AG04450 (cell line): ENCODE measurements at regions not wholly inside any gene's neighbourhood (a gene's known extent, or its start where the extent isn't known, plus 50 kb on each side); places are given as distances from the start of the nearest gene placed in this dataset.

Experiments
- CTCF ChIA-PET: fragments of 300-600, 350-600 bp; formaldehyde crosslinking; extraction: SDS; loops from one replicate; lab custom pipeline; 2022; ENCODE audit warnings: antibody characterized with exemption, inconsistent platforms; lab: Charles Lee
- POLR2A ChIA-PET: fragments of 350-600 bp; formaldehyde crosslinking; extraction: SDS; loops from one replicate; lab custom pipeline; 2021; ENCODE audit warnings: antibody characterized with exemption, inconsistent platforms; lab: Yijun Ruan, JAX
- DNase-seq: peaks from one replicate; pipeline ENCODE4 v3.0.0-alpha.2; 2011; ENCODE audit warnings: low read depth, low spot score
- H3K27ac ChIP-seq: one replicate; pipeline ENCODE4 v1.5.1; 2012; ENCODE audit warnings: low read depth, low read length, control low read depth
- H3K27me3 ChIP-seq: one replicate; pipeline ENCODE4 v1.6.0; 2012; ENCODE audit warnings: low read length; ENCODE audit not compliant: control insufficient read depth, insufficient read depth
- H3K4me3 ChIP-seq: 2 replicates; pipeline ENCODE4 v1.5.1; 2011; ENCODE audit warnings: mild to moderate bottlenecking, low read depth, low read length, control low read depth
- H3K9me3 ChIP-seq: 2 replicates; pipeline ENCODE4 v1.5.1; 2012; ENCODE audit warnings: low read length; ENCODE audit not compliant: control insufficient read depth, insufficient read depth
- TF ChIP-seq, protein P1 (sequence below): IDR thresholded peaks from 2 replicates; pipeline ENCODE4 v1.5.1; 2011; ENCODE audit warnings: low read depth, low read length, control low read depth, inconsistent platforms

DNA sequence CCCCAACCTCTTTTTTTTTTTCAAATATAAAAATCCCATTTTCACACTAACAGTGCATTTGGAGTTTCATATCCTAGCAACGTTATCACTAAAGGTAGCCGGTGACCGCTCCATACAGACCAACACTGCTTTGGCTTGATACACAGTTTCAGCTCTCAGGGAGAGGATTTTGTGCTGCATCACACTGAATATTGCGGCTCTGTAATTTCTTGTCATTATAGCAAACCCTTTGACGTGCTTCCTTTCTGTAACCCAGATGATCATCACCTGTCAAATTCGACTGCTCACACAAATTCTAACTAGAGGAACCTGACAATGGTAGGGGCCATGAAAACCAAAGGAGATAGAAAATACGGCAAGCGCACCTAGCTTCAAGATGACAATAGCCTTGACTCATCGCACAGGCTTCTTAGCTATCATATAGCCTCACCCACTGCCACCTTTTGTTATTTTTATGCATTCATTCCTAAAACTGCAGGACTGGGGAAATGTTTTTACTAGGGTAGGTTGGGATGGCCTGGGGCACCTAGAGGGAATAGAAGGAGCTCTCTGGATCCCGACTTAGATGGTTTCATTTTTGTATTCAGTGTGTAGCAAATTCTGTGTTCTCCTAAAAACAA lies 582.9 kb upstream of the PIK3C3 start:
- TF ChIP-seq, protein P1, sequence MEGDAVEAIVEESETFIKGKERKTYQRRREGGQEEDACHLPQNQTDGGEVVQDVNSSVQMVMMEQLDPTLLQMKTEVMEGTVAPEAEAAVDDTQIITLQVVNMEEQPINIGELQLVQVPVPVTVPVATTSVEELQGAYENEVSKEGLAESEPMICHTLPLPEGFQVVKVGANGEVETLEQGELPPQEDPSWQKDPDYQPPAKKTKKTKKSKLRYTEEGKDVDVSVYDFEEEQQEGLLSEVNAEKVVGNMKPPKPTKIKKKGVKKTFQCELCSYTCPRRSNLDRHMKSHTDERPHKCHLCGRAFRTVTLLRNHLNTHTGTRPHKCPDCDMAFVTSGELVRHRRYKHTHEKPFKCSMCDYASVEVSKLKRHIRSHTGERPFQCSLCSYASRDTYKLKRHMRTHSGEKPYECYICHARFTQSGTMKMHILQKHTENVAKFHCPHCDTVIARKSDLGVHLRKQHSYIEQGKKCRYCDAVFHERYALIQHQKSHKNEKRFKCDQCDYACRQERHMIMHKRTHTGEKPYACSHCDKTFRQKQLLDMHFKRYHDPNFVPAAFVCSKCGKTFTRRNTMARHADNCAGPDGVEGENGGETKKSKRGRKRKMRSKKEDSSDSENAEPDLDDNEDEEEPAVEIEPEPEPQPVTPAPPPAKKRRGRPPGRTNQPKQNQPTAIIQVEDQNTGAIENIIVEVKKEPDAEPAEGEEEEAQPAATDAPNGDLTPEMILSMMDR, result no peak
- CTCF ChIA-PET, result interaction anchor here (0.7 to 1.3 kb wide), 2 partner anchors 23 to 437 kb away, joined by 3 read pairs; no protein-coding TSS in a partner anchor
- H3K27ac ChIP-seq, result no peak overlapping the region
- H3K27me3 ChIP-seq, result no peaks in the 10 kb centered on the region
- POLR2A ChIA-PET, result no interaction called here
- no peak overlapping the region for H3K4me3 ChIP-seq
- no peak for DNase-seq
- no peaks in the 10 kb centered on the region for H3K9me3 ChIP-seq

DNA sequence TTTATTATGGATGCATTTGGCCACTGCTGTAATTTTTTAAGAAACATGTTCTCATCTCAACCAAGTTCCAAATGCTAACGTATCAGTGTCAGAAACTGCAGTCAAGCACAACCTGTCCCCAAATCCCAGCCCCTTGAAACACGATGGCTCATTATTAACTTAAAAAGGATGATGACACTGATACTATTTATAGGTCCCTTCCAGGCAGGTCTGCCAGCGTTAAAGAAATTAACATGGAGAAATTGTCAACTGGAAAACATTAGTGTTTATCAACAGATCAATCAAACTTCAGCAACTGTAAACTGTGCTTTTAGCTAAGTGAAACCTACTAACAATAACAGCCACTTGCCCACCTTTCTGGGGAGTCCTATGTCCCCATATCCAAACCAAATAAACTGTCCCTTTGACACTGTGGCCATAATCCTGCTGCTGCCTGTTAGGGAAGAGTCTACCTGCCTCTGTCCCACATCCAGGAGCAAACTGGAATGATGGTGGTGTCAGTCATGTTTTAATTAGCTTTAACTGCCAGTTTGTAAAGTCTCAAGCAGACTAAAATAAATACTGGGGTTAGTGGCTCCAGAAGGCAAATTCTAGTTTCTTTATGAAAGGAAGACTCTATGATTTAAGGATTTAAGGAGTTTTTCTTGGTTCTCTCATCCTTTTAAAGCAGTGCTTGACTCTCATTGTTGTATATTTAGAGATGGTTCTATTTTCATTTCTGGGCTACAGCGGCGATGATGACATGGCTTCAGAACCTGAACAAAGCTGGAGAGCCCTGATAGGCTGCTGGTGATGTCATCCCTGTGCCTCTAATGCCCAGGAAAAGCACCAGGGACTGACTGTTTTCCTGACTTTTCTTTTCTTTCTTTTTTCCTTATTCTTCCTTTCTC lies 583.6 kb upstream of the PIK3C3 start:
- ChIA-PET CTCF (interaction anchor here (0.7 kb wide), 1 partner anchor 24 kb away, joined by 3 read pairs; no protein-coding TSS in a partner anchor), POLR2A (no interaction called here)
- no peak for DNase-seq
- Histone ChIP-seq H3K27ac (no peak overlapping the region), H3K4me3 (no peak overlapping the region), H3K27me3 (no peaks in the 10 kb centered on the region), H3K9me3 (no peaks in the 10 kb centered on the region)
- TF ChIP-seq, protein P1, result no peak

DNA sequence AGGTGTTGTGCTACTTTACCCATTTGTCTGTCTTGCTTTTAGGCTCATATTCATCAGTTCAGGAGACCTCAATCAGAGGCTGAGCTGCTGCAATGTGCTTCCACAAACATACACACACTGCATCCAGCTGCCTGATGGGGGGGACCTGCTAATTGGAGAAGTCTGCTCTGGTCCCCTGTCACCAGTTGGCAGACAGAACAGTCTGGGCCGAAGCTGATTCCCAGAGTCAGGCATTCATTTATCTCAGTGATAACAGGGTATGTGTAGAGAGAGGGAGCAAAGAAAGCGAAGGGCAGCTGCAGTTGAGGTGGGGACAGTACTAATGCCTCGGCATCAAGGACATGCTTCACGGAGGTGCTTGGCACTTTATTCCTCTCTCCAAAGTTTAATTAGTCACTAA lies 584.3 kb upstream of the PIK3C3 start:
- no peak for DNase-seq
- ChIA-PET POLR2A (no interaction called here), CTCF (no interaction called here)
- Histone ChIP-seq H3K27me3 (no peaks in the 10 kb centered on the region), H3K4me3 (no peak overlapping the region), H3K27ac (no peak overlapping the region), H3K9me3 (no peaks in the 10 kb centered on the region)
- TF ChIP-seq, protein P1, result no peak

DNA sequence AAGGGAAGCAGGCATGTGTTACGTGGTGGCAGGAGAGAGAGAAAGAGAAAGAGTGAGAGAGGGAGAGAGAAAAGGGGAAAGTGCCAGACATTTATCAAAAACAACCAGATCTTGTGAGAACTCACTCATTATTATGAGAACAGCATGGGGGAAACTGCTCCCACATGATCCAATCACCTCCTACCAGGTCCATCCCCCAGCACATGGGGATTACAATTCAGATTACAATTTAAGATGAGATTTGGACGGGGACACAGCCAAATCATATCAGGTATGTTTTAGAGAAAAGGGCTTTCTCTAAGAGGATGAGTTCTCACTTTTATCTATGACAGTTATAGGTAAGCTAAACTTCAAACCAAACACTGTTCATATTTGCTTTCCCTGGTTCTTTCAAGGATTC lies 597.3 kb upstream of the PIK3C3 start:
- CTCF ChIA-PET, result no interaction called here
- H3K9me3 ChIP-seq, result peaks cover 5% of the 10 kb centered on the region; the same call in 1 of the 2 replicates
- no peak for DNase-seq
- TF ChIP-seq, protein P1, result no peak
- H3K4me3 ChIP-seq, result no peak overlapping the region
- POLR2A ChIA-PET, result no interaction called here
- no peak overlapping the region for H3K27ac ChIP-seq
- no peaks in the 10 kb centered on the region for H3K27me3 ChIP-seq
